PC-9 (cell line): ENCODE measurements at regions not wholly inside any gene's neighbourhood (a gene's known extent, or its start where the extent isn't known, plus 50 kb on each side); places are given as distances from the start of the nearest gene placed in this dataset.

ENCODE experiments used
- BruUV-seq: library from RNA; stranded (reverse); fragments of 400-500 nt; replicated peaks from 2 replicates; lab custom pipeline; 2021; lab: Mats Ljungman, UMichigan
- CTCF ChIA-PET: fragments of 300-600 bp; sonication (Branson Sonifier 250); formaldehyde crosslinking; loops from one replicate; lab custom pipeline; 2022; ENCODE audit warnings: antibody characterized with exemption; lab: Charles Lee
- POLR2A ChIA-PET: fragments of 300-600 bp; sonication (Branson Sonifier 250); formaldehyde crosslinking; loops from one replicate; lab custom pipeline; 2022; ENCODE audit warnings: antibody characterized with exemption; ENCODE audit not compliant: unreplicated experiment; lab: Charles Lee
- DNase-seq, 2 experiments: peaks; one replicate each; pipeline versions ENCODE4 v3.0.0 to v3.0.0-alpha.2; 2015 to 2022; ENCODE audit warnings: mixed read lengths in 1 of 2
- H2AFZ ChIP-seq: fragments of 200-600 bp; sonication (generic); 2 replicates; pipeline ENCODE4 v1.8.1; 2017; ENCODE audit warnings: antibody characterized with exemption
- H3F3A ChIP-seq: fragments of 200-600 bp; sonication (generic); 2 replicates; pipeline ENCODE4 v1.8.1; 2017; ENCODE audit warnings: antibody characterized with exemption, mild to moderate bottlenecking, low read depth; ENCODE audit not compliant: insufficient read depth
- H3K27ac ChIP-seq: fragments of 200-600 bp; sonication (generic); 2 replicates; pipeline ENCODE4 v1.6.1; 2016; ENCODE audit warnings: mixed run types
- H3K27me3 ChIP-seq: fragments of 200-600 bp; sonication (generic); 2 replicates; pipeline ENCODE4 v1.6.1; 2016; ENCODE audit warnings: low read depth, mixed run types; ENCODE audit not compliant: insufficient read depth
- H3K36me3 ChIP-seq: fragments of 200-600 bp; sonication (generic); 2 replicates; pipeline ENCODE4 v1.6.1; 2016; ENCODE audit warnings: low read depth, mixed run types
- H3K4me1 ChIP-seq: fragments of 200-600 bp; sonication (generic); replicated peaks from 2 replicates; pipeline ENCODE4 v1.6.1; 2016; ENCODE audit warnings: mixed run types; ENCODE audit not compliant: insufficient read depth
- H3K4me2 ChIP-seq: fragments of 200-600 bp; sonication (generic); 2 replicates; pipeline ENCODE4 v1.6.1; 2017; ENCODE audit warnings: mixed run types
- H3K4me3 ChIP-seq: fragments of 200-600 bp; sonication (generic); 2 replicates; pipeline ENCODE4 v1.6.1; 2016; ENCODE audit warnings: mixed run types
- H3K79me2 ChIP-seq: fragments of 200-600 bp; sonication (generic); 2 replicates; pipeline ENCODE4 v1.6.1; 2017; ENCODE audit warnings: low read depth, mixed run types
- H3K9me2 ChIP-seq: fragments of 200-600 bp; sonication (generic); 2 replicates; pipeline ENCODE4 v1.8.1; 2017; ENCODE audit warnings: mild to moderate bottlenecking; ENCODE audit not compliant: insufficient read depth
- H3K9me3 ChIP-seq: fragments of 200-600 bp; sonication (generic); 2 replicates; pipeline ENCODE4 v1.8.1; 2016; ENCODE audit warnings: low read depth; ENCODE audit not compliant: insufficient read depth
- H4K20me1 ChIP-seq: fragments of 200-600 bp; sonication (generic); 2 replicates; pipeline ENCODE4 v1.8.1; 2017; ENCODE audit not compliant: insufficient read depth
- EZH2 ChIP-seq: fragments of 200-600 bp; sonication (generic); IDR thresholded peaks from 2 replicates; pipeline ENCODE4 v1.8.0; 2017; ENCODE audit warnings: antibody characterized with exemption, low read depth
- intact Hi-C: fragments of 100-400 bp; cut with micrococcal nuclease; formaldehyde crosslinking; loops from one replicate; pipeline ENCODE4 v1.10.0; 2022; ENCODE audit not compliant: unreplicated experiment
- TF ChIP-seq, protein P1 (sequence below): fragments of 200-600 bp; sonication (generic); conservative IDR thresholded peaks from 2 replicates; pipeline ENCODE4 v1.6.1; 2017; ENCODE audit warnings: mixed run types, antibody characterized with exemption, mild to moderate bottlenecking, moderate library complexity

DNA sequence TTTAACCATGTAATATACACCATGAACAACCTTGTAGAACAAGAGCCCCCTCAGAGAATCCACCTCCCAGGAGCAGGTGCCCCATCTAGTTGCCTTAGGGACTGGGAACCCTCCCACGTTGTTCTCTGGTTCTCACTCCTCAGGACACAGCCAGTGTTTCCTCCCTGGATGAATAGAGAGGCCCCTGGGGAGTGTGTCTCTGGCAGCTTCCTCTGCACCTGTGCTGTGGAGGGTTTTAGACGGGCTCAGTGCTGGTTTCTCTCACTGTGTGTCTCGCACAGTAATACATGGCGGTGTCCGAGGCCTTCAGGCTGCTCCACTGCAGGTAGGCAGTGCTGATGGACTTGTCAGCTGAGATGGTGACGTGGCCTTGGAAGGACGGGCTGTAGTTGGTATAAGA, 581.3 kb downstream of the TMEM121 start:
- H3K9me3 ChIP-seq, result no peaks in the 10 kb centered on the region
- ChIA-PET POLR2A (no interaction called here), CTCF (no interaction called here)
- H2AFZ ChIP-seq, result no peak overlapping the region
- no peaks in the 10 kb centered on the region for H3K36me3 ChIP-seq
- TF ChIP-seq, protein P1, sequence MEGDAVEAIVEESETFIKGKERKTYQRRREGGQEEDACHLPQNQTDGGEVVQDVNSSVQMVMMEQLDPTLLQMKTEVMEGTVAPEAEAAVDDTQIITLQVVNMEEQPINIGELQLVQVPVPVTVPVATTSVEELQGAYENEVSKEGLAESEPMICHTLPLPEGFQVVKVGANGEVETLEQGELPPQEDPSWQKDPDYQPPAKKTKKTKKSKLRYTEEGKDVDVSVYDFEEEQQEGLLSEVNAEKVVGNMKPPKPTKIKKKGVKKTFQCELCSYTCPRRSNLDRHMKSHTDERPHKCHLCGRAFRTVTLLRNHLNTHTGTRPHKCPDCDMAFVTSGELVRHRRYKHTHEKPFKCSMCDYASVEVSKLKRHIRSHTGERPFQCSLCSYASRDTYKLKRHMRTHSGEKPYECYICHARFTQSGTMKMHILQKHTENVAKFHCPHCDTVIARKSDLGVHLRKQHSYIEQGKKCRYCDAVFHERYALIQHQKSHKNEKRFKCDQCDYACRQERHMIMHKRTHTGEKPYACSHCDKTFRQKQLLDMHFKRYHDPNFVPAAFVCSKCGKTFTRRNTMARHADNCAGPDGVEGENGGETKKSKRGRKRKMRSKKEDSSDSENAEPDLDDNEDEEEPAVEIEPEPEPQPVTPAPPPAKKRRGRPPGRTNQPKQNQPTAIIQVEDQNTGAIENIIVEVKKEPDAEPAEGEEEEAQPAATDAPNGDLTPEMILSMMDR, result no peak
- no peak for TF ChIP-seq EZH2
- no peak overlapping the region for H3K4me2 ChIP-seq
- no peaks in the 10 kb centered on the region; the same call in 1 of the 2 replicates for H3K27me3 ChIP-seq
- no peaks in the 10 kb centered on the region; the same call in 1 of the 2 replicates for H3F3A ChIP-seq
- DNase-seq, result no peak
- no peak overlapping the region for H3K4me3 ChIP-seq
- no peaks in the 10 kb centered on the region for H3K79me2 ChIP-seq
- BruUV-seq, result no TSS peak
- no peaks in the 10 kb centered on the region for H3K4me1 ChIP-seq
- H4K20me1 ChIP-seq, result no peaks in the 10 kb centered on the region
- no peaks in the 10 kb centered on the region for H3K9me2 ChIP-seq
- no peak overlapping the region for H3K27ac ChIP-seq
- intact Hi-C loops, result no loop called here

DNA sequence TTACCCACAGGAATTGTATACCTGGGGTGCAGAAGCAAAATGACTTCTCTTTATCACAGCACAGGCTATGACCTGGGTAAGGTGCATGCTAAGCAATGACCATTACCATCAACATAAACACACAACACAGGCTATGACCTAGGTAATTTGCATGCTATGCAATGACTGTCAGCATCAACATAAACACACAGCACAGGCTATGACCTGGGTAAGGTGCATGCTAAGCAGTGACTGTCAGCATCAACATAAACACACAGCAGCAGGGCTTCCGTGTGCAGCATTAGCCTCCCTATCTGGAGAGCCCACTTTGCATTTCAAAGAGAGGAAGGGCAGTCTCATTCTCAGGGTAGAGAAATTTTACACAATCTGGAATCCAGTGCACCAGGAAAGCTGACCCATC, 583.0 kb downstream of the TMEM121 start:
- Histone ChIP-seq H3K36me3 (no peaks in the 10 kb centered on the region), H2AFZ (no peak overlapping the region), H3K4me2 (no peak overlapping the region), H3K4me1 (no peaks in the 10 kb centered on the region), H3K79me2 (no peaks in the 10 kb centered on the region), H3K9me3 (no peaks in the 10 kb centered on the region), H3K27me3 (no peaks in the 10 kb centered on the region), H3F3A (no peaks in the 10 kb centered on the region), H3K27ac (no peak overlapping the region), H3K9me2 (no peaks in the 10 kb centered on the region), H4K20me1 (no peaks in the 10 kb centered on the region), H3K4me3 (no peak overlapping the region)
- TF ChIP-seq, protein P1, result no peak
- no peak for TF ChIP-seq EZH2
- BruUV-seq, result no TSS peak
- intact Hi-C loops, result no loop called here
- CTCF ChIA-PET, result no interaction called here
- POLR2A ChIA-PET, result no interaction called here
- DNase-seq, result no peak

DNA sequence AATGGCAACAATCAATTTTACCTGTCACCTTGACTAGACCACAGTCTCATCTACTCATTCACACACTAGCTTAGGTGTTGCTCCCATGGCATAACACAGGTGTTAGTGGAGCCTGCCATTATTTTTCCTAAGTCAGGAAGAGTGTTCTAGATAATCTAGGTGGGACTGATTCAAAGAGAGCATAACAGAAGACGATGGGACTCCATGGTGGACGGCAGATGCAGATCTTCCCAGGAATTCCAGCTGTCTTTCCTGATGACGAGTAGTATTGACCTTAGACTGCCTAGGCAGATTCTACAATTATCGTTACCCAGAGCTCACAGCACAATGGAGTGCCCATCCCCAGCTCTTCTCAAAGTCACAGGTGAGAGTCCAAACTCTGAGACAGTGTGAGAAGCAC, 589.0 kb downstream of the TMEM121 start:
- Histone ChIP-seq H3K4me3 (no peak overlapping the region), H3K27ac (no peak overlapping the region), H3K4me1 (no peaks in the 10 kb centered on the region), H3K4me2 (no peak overlapping the region), H3K36me3 (no peaks in the 10 kb centered on the region), H3F3A (no peaks in the 10 kb centered on the region), H3K27me3 (peaks cover 7% of the 10 kb centered on the region), H3K79me2 (no peaks in the 10 kb centered on the region), H2AFZ (no peak overlapping the region), H3K9me2 (no peaks in the 10 kb centered on the region), H3K9me3 (no peaks in the 10 kb centered on the region), H4K20me1 (no peaks in the 10 kb centered on the region)
- CTCF ChIA-PET, result no interaction called here
- intact Hi-C loops, result no loop called here
- no peak for DNase-seq
- POLR2A ChIA-PET, result no interaction called here
- no TSS peak for BruUV-seq
- TF ChIP-seq, protein P1, result no peak
- no peak for TF ChIP-seq EZH2
